HEK293 (cell line): ENCODE measurements at regions not wholly inside any gene's neighbourhood (a gene's known extent, or its start where the extent isn't known, plus 50 kb on each side); places are given as distances from the start of the nearest gene placed in this dataset.

Experiments used
- BCL6B ChIP-seq: fragments of 450-650 bp; formaldehyde crosslinking; IDR thresholded peaks from 2 replicates; pipeline ENCODE4 v1.5.1; 2017; ENCODE audit warnings: missing biosample characterization, missing genetic modification characterization
- CTCF ChIP-seq: fragments of 450-650 bp; formaldehyde crosslinking; IDR thresholded peaks from 2 replicates; pipeline ENCODE4 v1.5.1; 2016; ENCODE audit warnings: missing biosample characterization, missing genetic modification characterization
- REST ChIP-seq: fragments of 450-650 bp; formaldehyde crosslinking; IDR thresholded peaks from 2 replicates; pipeline ENCODE4 v1.5.1; 2016; ENCODE audit warnings: missing biosample characterization, missing genetic modification characterization
- ZNF350 ChIP-seq: fragments of 450-650 bp; formaldehyde crosslinking; IDR thresholded peaks from 2 replicates; pipeline ENCODE4 v1.5.0; 2017; ENCODE audit warnings: missing biosample characterization, mild to moderate bottlenecking, missing genetic modification characterization

- TF ChIP-seq CTCF (tag by site-specific recombination) (no peak), ZNF350 (tag by site-specific recombination) (no peak), REST (tag by site-specific recombination) (no peak), BCL6B (no peak)
These were observed 514.4 kb upstream of the HS6ST1 start for GRCh38 chr2:128832946-128833663.
